ENCODE measurements at regions not wholly inside any gene's neighbourhood (a gene's known extent, or its start where the extent isn't known, plus 50 kb on each side); places are given as distances from the start of the nearest gene placed in this dataset.

GRCh38 chr2:2869553-2869952 is 508.1 kb downstream of the EIPR1 start (continued):
- TF ChIP-seq CHD7 (IDR thresholded peaks at IDR 0.05; ENCODE audit: insufficient replicate concordance, low read length) (no peak), CTBP2 (IDR thresholded peaks at IDR 0.05; ENCODE audit: borderline replicate concordance, insufficient read depth, insufficient read length, low read length) (no peak), BCL11A (IDR thresholded peaks at IDR 0.05; ENCODE audit: low read depth in 2 of 2, low read length in 2 of 2) (no peak), HDAC6 (IDR thresholded peaks at IDR 0.05; ENCODE audit: low read depth, low read length) (no peak), FOSL1 (IDR thresholded peaks at IDR 0.05; ENCODE audit: insufficient read depth, low read depth, low read length) (no peak), POU5F1 (IDR thresholded peaks at IDR 0.05; ENCODE audit: low read depth, low read length) (no peak), HDAC2 (IDR thresholded peaks at IDR 0.05; ENCODE audit: borderline replicate concordance in 1 of 2, low read depth in 2 of 2, low read length in 2 of 2) (no peak), MAX (IDR thresholded peaks at IDR 0.05) (no peak), SP4 (IDR thresholded peaks at IDR 0.05; ENCODE audit: low read length) (no peak), KDM5A (IDR thresholded peaks at IDR 0.05; ENCODE audit: low read length) (no peak), KDM4A (IDR thresholded peaks at IDR 0.05; ENCODE audit: low read depth, low read length, severe bottlenecking) (no peak), SAP30 (IDR thresholded peaks at IDR 0.05; ENCODE audit: insufficient read depth, insufficient replicate concordance, low read length) (no peak)

Measured in H1 (cell line).